IPS DF 19.7 (cell line): ENCODE measurements at regions not wholly inside any gene's neighbourhood (a gene's known extent, or its start where the extent isn't known, plus 50 kb on each side); places are given as distances from the start of the nearest gene placed in this dataset.

ENCODE experiments used
- DNase-seq: peaks from one replicate; pipeline ENCODE4 v3.0.0-alpha.2; 2013; ENCODE audit warnings: low read depth, low spot score

DNA sequence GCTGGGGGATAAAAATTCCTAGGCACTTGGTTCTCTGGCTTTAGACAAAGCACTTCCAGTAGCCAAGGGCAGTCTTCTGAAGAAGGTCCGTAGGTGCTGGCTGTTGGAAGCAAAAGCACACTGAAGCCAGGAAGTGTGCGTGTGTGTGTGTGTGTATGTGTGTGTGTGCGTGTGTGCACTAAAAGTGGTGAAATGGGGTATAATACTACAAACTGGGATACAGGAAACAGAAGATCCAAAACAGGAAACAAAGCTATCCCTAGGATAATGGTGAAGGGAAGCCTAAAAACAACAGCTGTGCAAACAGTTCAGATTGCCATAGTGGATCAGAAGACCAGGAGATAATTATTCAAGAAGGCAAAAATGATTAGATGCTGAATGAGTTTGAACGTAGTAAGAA lies 103.4 kb downstream of the IL20RB start:
- no peak for DNase-seq

- no peak for DNase-seq
These were observed 104.5 kb downstream of the IL20RB start for GRCh38 chr3:137062250-137062649.

DNA sequence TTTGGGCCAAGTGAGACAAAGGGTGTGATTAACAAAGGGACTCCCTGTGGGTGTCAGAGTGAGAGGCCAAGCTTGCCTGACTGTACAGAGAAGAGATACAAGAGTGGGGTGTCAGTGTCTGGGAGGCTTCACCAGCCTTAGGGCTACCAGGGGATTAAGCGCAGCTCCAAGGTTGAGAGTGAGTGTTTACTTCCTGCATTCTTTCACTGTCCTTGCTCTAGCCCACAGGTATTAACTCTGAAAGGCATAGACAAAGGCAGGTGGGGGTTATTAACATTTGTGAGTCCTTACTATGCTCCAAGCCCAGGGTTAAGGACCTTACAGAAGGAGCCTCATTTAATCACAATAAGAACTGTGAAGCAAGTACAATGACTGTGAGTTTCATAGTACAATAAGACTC lies 107.6 kb downstream of the IL20RB start:
- peak; percentile 54 for DNase-seq

DNA sequence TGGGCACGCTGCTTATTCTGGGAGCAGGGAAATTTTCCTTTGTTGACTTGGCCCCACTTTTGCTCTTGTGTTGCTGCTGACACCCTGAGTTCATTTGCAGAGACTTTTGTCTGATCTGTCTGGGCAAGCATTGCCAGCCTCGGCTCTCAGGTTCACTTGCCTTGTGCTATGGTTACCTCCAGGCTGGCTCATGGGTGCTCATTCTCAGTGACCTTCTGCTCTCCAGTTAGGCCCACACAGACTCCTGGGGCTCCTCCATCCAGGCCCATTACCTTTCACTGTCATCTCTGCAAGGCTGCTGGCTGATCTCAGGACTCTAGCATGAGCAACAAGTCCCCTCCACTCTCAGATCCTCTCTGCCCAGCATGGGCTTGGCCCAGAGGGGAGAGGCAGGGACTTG lies 108.3 kb downstream of the IL20RB start:
- DNase-seq: no peak

DNA sequence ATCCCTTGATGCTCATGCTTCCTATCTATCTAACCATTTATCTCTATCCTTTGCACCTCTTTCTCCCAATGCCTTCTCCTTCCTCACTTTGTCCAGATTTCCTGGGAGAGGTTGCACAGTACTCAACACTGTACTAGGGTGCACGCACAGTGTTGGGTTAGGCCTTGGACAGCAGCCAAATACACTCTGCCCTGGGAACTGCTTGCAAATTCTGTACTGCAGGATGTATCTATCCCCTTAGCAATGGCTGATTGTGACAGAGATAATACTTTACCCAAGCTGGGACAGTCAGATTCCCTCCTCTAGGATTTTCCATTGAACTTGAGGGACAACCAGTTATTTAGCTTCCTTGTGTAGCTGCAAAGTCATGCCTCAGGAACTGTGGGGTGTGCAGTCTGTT lies 113.3 kb downstream of the IL20RB start:
- DNase-seq: no peak

DNA sequence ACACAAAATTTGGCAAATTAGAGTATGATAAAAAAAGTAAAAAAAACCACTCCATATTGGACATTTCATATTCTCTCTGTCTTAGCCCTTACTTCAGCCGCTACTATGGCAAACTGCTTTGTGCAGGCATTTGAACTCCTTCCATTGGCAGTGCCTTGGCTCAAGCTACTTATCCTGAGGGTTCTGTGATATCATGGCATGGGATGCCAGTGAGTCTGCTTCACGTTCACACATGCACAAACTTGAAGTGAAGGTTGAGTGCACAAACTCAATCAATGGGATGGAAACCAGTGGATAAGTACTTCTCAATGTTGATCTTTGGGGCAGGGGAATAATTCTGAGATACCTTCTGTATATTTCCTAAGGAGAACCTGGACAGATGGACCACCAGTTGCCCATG lies 117.2 kb downstream of the IL20RB start:
- no peak for DNase-seq

GRCh38 chr3:137078040-137078439 lies 120.3 kb downstream of the IL20RB start:
- no peak for DNase-seq

- DNase-seq: no peak
These were observed 121.8 kb downstream of the IL20RB start for GRCh38 chr3:137079571-137079970.

DNA sequence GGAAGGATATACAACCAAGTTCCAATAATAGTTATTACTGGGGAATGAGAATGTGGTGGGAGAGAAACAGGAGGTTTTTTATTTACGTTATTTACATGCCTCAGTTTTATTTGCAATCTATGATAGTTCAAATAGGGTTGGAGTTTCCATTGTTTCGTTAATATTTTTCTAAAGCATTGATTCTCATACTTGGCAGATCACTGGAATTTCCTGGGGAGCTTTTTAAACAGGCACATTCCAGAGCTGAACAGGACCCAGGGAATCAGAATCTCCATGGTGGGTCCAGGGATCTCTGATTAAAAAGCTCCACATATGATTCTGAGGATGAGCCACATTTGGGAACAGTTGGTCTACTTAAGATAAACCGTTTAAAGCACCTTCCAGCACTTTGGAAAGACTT lies 123.9 kb downstream of the IL20RB start:
- DNase-seq: no peak

DNA sequence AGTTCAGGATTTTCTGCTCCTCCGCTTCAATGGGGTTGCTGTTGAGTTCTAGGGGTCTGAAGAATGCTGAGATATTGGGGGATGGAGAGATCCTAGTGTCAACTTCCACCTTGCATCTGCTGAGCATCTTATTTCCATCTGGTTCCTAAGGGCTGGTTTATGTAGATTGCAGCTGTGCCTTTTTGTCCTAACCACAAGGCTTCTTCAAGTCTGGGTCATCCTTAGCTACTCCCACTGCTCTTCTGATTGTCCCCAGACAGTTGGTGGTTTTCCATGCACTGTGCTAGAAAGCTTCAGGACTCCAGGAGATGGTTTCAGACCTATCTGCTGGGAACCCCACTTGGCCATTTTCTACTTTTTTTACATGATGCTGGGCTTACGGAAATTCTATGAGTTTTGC lies 125.0 kb downstream of the IL20RB start:
- no peak for DNase-seq

DNA sequence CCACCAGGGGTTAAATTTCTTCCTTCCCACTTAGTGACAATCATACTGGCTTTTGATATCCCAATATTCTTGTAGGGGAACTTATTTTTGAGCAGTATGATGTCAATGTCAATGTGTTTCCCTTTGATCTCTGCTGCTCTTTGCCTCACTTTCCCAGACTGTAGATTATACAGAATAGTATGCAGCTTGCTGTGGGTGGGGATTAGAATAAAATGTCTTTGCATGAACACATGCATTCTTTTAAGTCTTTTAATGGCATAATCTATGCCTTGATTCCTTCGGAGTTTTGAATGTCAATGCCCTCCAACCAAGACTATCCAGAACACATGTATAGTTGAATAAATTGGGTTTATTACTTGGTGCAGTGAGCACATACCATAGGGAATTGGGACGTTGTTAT lies 125.5 kb downstream of the IL20RB start:
- no peak for DNase-seq

DNA sequence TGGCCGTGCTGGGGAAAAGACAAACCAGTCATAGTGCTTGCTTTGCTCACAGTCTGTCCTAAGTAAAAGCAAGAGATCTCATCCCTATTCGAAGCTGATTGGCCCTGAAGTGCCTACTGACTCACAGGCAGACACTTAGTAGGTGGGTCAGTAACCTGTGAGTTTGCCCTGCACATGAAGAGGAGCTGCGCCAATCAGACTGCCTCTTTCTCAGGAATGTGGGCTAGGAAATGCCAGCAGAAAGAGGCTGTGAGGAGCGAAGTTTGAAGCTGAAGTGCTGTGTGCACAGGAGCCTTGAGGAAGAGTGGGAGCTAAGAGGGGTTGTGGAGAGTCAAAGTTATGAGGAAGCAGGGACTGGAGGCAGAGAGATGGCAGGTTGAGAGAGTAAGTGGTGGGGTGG lies 126.8 kb downstream of the IL20RB start:
- no peak for DNase-seq

- no peak for DNase-seq
These were observed 139.6 kb downstream of the IL20RB start for GRCh38 chr3:137097386-137097785.

DNA sequence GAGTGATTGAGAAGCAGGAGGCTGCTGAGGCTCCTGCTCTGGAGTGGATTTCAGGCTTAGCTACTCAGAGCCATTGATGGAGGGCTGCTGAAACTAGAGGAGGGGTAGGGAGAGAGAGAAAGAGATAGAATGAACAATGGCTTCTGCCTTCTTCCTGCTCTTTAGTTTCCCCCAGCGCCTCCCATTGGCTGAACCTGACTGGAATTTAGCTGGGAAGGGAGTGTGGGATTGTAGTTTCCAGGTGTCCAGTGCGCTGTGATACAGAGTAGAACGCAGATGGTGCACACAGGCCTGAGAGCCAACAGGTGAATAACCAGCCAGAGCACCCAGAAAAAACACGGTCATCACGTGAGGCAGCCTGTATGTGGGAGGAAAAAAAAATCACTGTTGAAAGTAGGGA lies 140.1 kb downstream of the IL20RB start:
- DNase-seq: no peak

GRCh38 chr3:137099364-137100219 lies 141.8 kb downstream of the IL20RB start:
- no peak for DNase-seq

DNA sequence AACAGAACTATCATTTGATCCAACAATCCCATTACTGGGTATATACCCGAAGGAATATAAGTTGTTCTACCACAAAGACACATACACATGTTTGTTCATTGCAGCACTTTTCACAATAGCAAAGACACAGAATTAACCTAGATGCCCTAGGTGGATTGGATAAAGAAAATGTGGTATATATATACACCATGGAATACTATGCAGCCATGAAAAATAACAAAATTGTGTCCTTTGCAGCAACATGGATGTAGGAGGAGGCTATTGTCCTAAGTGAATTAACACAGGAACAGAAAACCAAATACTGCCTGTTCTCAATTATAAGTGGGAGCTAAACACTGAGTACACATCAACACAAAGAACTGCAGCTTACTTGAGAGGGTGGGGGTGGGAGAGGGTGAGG lies 142.5 kb downstream of the IL20RB start:
- DNase-seq: no peak

GRCh38 chr3:137103739-137104138 lies 146.0 kb downstream of the IL20RB start:
- DNase-seq: no peak

GRCh38 chr3:137105277-137105977 lies 147.6 kb downstream of the IL20RB start:
- DNase-seq: no peak

- no peak for DNase-seq
These were observed 148.9 kb downstream of the IL20RB start for GRCh38 chr3:137106612-137107240.

DNA sequence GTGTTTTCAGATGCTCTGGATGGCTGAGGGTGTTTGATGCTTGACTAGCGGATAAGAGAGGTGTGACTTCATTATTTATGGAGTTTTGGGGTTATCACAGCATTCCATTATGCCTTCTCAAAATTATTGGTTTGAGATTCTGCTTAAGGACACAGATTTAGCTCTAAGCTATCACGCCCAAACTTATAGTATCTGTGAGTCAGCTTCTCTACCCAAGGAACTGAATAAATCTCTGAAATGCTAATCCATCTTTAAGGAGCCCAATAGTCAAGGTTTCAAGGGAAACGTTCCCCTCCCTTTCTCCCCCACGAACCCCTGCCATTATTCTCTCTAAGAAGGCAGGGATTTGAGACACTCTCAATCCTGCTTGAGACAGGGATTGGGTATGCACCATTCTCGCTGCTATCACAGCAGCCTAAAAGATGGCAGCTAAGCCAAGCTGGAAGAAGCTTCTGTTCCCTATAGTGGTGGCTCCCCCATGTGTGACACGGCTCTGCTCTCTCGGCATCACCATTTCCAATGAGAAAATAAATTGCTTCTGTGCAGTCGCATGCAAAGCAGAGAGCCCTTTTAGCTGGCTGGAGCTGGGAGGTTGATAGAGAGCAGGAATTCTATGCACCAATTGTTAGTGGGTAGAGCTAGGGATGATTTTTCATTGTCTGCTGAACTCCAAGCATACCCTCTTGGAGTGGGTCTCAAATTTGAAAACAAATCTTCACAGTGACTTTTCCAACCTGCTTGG lies 151.1 kb downstream of the IL20RB start:
- DNase-seq: no peak

DNA sequence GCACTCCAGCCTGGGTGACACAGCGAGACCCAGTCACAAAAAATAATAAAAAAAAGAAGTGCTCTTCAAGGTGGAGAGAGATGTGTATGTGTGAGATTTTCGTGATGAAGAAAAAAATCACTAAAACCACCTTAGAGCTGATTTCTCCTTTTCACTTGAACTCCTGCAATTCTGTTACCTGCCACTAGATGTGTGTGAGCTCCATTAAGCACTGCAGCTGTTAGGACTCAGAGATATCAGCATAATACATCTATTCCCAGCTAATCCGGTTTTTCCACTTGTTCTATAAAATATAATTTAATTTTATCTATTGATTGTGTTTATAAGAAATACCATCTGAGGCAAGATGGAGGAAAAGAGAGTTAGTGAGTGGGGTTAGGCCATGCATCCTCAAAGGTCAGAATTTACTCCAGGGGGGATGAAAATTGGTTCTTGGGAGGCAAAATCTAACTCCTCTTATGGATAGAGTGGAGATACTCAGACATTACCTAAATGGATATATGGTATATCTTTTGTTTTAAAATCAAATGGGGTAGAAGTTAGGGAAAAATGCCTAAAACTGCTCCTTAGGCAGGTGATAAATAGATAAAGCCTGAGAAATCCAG lies 152.7 kb downstream of the IL20RB start:
- DNase-seq: no peak

GRCh38 chr3:137111497-137111896 lies 153.7 kb downstream of the IL20RB start:
- DNase-seq: no peak
